Endothelial cell of umbilical vein (primary cell): ENCODE measurements at regions not wholly inside any gene's neighbourhood (a gene's known extent, or its start where the extent isn't known, plus 50 kb on each side); places are given as distances from the start of the nearest gene placed in this dataset.

Experiments used
- CTCF ChIP-seq, 2 donors: IDR thresholded peaks; 1 replicate in 1 of 2; 2 replicates in 1 of 2; pipeline ENCODE4 v1.5.1; 2011; ENCODE audit warnings: low read length in 2 of 2, mild to moderate bottlenecking in 2 of 2, moderate library complexity in 2 of 2, control low read depth in 1 of 2, inconsistent platforms in 1 of 2, low read depth in 1 of 2; ENCODE audit not compliant: insufficient read depth in 1 of 2; ENCODE audit errors: extremely low read depth in 1 of 2
- EZH2 ChIP-seq: IDR thresholded peaks from 2 replicates; pipeline ENCODE4 v1.6.1; 2012; ENCODE audit warnings: borderline replicate concordance, low read depth, mild to moderate bottlenecking, moderate library complexity, low read length, inconsistent platforms; ENCODE audit not compliant: severe bottlenecking
- FOS ChIP-seq: IDR thresholded peaks from 2 replicates; pipeline ENCODE4 v1.6.1; 2011; ENCODE audit warnings: mild to moderate bottlenecking, low read length, moderate library complexity, borderline replicate concordance; ENCODE audit not compliant: insufficient read depth
- JUN ChIP-seq: IDR thresholded peaks from 2 replicates; pipeline ENCODE4 v1.6.1; 2011; ENCODE audit warnings: borderline replicate concordance, low read depth; ENCODE audit not compliant: insufficient read length, insufficient read depth
- MAX ChIP-seq: IDR thresholded peaks from 2 replicates; pipeline ENCODE4 v1.6.1; 2011; ENCODE audit not compliant: insufficient read depth, insufficient read length
- MYC ChIP-seq: IDR thresholded peaks from one replicate; pipeline ENCODE4 v1.6.1; 2011; ENCODE audit warnings: mild to moderate bottlenecking, low read depth, low read length
- POLR2A ChIP-seq: IDR thresholded peaks from 2 replicates; pipeline ENCODE4 v1.6.1; 2012; ENCODE audit warnings: low read depth, mild to moderate bottlenecking, control low read depth, low read length
- POLR2AphosphoS5 ChIP-seq: IDR thresholded peaks from 2 replicates; pipeline ENCODE4 v1.6.1; 2012; ENCODE audit warnings: low read depth, mild to moderate bottlenecking, control low read depth, low read length, moderate library complexity; ENCODE audit not compliant: insufficient read depth

- no peak for TF ChIP-seq CTCF (IDR thresholded peaks at IDR 0.05; ENCODE audit: extremely low read depth in 1 of 2, insufficient read depth in 1 of 2, low read depth in 1 of 2, low read length in 2 of 2)
- TF ChIP-seq POLR2AphosphoS5: no peak
- no peak for TF ChIP-seq POLR2A
- no peak for TF ChIP-seq MAX
- TF ChIP-seq EZH2: no peak
- no peak for TF ChIP-seq FOS
- TF ChIP-seq MYC: no peak
- TF ChIP-seq JUN: no peak
Measured at GRCh38 chr15:46555547-46555946, 920.7 kb downstream of the SQOR start.
